ENCODE measurements at regions not wholly inside any gene's neighbourhood (a gene's known extent, or its start where the extent isn't known, plus 50 kb on each side); places are given as distances from the start of the nearest gene placed in this dataset.
A peak's percentile ranks its signal among the peaks of the same experiment; 100 is the strongest.

DNA sequence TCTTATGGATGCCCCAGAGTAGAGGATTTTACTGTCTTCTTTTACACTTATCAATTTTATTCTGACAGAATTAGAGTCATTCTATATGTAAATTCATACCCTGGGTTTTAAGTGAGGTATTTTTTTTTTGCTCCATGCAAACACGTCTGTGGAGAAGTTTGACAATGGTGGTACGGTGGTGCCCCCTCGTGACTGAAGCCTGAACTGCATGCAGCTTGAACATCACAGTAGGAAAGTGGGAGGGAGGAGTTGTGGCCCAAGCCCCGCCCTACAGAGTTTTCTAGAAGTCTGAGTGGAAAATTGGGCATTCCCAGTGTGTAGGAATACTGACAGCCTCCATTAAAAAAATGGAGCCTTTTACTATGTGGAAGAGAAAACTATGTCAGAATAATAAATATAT, 73.3 kb upstream of the RAB40AL start:
- Mint-ChIP-seq H3K27ac (no peak overlapping the region), H3K27me3 (ENCODE audit: low read depth) (no peaks in the 10 kb centered on the region), H3K4me1 (peaks cover 4% of the 10 kb centered on the region), H3K4me3 (no peak overlapping the region), H3K36me3 (peaks cover 13% of the 10 kb centered on the region), H3K9me3 (no peaks in the 10 kb centered on the region)
- CTCF ChIA-PET = interaction anchor here (0.8 to 2.2 kb wide), 4 partner anchors 25 to 147 kb away, joined by 3 to 13 read pairs (median 3); no protein-coding TSS in a partner anchor
- ATAC-seq = peak; percentile 68
- POLR2A ChIA-PET = no interaction called here
- peak; percentile 82 for DNase-seq (ENCODE audit: low spot score)
- TF ChIP-seq, protein P1, sequence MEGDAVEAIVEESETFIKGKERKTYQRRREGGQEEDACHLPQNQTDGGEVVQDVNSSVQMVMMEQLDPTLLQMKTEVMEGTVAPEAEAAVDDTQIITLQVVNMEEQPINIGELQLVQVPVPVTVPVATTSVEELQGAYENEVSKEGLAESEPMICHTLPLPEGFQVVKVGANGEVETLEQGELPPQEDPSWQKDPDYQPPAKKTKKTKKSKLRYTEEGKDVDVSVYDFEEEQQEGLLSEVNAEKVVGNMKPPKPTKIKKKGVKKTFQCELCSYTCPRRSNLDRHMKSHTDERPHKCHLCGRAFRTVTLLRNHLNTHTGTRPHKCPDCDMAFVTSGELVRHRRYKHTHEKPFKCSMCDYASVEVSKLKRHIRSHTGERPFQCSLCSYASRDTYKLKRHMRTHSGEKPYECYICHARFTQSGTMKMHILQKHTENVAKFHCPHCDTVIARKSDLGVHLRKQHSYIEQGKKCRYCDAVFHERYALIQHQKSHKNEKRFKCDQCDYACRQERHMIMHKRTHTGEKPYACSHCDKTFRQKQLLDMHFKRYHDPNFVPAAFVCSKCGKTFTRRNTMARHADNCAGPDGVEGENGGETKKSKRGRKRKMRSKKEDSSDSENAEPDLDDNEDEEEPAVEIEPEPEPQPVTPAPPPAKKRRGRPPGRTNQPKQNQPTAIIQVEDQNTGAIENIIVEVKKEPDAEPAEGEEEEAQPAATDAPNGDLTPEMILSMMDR (IDR thresholded peaks at IDR 0.05) = peak; percentile 67
- TF ChIP-seq TEAD4 (CRISPR knock-in tag; IDR thresholded peaks at IDR 0.05) = no peak
- no peak for TF ChIP-seq SP1 (CRISPR knock-in tag; conservative IDR thresholded peaks at IDR 0.05)

DNA sequence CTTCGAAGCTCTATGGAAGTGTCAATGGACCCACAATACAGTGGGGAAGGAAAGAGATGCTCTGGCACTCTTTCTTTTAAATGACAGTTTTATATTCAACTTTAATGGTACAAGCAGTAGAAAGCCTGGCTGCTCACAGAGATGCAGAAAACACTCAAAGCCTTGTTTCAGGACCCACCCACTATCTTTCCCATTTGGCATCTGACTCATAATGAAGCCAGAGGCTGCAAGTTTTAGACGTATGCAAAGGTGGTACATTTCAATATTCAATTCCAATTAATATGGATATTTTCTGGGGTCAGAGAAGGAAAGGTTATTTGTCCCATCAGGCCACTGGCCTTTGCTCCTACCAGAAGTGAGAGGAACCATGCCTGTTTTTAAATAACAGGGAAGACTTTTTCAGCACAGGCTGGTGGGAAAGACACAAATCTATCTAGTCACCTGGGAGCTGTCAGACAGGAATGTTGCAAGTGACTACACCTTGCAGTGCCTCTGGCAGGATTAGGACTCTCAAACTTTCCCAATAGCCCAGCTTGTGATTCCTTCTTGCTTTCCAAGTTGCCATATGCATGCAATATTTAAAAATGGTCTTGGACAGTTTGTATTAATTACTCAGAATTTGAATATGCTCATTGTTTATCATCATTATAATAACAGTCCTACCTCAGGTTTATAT, 70.0 kb upstream of the RAB40AL start:
- ChIA-PET CTCF (no interaction called here), POLR2A (no interaction called here)

More for the DNA sequence above, 70.0 kb upstream of the RAB40AL start:
- DNase-seq (ENCODE audit: low spot score) = no peak
- TF ChIP-seq, protein P2, sequence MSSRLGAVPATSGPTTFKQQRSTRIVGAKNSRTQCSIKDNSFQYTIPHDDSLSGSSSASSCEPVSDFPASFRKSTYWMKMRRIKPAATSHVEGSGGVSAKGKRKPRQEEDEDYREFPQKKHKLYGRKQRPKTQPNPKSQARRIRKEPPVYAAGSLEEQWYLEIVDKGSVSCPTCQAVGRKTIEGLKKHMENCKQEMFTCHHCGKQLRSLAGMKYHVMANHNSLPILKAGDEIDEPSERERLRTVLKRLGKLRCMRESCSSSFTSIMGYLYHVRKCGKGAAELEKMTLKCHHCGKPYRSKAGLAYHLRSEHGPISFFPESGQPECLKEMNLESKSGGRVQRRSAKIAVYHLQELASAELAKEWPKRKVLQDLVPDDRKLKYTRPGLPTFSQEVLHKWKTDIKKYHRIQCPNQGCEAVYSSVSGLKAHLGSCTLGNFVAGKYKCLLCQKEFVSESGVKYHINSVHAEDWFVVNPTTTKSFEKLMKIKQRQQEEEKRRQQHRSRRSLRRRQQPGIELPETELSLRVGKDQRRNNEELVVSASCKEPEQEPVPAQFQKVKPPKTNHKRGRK (CRISPR knock-in tag; IDR thresholded peaks at IDR 0.05; ENCODE audit: borderline replicate concordance) = no peak
- TF ChIP-seq ZBTB21 (CRISPR knock-in tag; IDR thresholded peaks at IDR 0.05; ENCODE audit: borderline replicate concordance) (no peak), HMGA2 (CRISPR knock-in tag; IDR thresholded peaks at IDR 0.05) (no peak), EMX1 (CRISPR knock-in tag; IDR thresholded peaks at IDR 0.05) (no peak), ATF1 (CRISPR knock-in tag; IDR thresholded peaks at IDR 0.05) (no peak), GTF2I (CRISPR knock-in tag; conservative IDR thresholded peaks at IDR 0.05) (no peak), NR3C1 (CRISPR knock-in tag; conservative IDR thresholded peaks at IDR 0.05; ENCODE audit: low read depth) (no peak), SMAD4 (CRISPR knock-in tag; IDR thresholded peaks at IDR 0.05) (no peak), MYBL2 (CRISPR knock-in tag; IDR thresholded peaks at IDR 0.05) (no peak), PRRX2 (CRISPR knock-in tag; IDR thresholded peaks at IDR 0.05) (no peak)
- TF ChIP-seq, protein P3, sequence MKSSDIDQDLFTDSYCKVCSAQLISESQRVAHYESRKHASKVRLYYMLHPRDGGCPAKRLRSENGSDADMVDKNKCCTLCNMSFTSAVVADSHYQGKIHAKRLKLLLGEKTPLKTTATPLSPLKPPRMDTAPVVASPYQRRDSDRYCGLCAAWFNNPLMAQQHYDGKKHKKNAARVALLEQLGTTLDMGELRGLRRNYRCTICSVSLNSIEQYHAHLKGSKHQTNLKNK (CRISPR knock-in tag; IDR thresholded peaks at IDR 0.05) = no peak
- TF ChIP-seq, protein P4, sequence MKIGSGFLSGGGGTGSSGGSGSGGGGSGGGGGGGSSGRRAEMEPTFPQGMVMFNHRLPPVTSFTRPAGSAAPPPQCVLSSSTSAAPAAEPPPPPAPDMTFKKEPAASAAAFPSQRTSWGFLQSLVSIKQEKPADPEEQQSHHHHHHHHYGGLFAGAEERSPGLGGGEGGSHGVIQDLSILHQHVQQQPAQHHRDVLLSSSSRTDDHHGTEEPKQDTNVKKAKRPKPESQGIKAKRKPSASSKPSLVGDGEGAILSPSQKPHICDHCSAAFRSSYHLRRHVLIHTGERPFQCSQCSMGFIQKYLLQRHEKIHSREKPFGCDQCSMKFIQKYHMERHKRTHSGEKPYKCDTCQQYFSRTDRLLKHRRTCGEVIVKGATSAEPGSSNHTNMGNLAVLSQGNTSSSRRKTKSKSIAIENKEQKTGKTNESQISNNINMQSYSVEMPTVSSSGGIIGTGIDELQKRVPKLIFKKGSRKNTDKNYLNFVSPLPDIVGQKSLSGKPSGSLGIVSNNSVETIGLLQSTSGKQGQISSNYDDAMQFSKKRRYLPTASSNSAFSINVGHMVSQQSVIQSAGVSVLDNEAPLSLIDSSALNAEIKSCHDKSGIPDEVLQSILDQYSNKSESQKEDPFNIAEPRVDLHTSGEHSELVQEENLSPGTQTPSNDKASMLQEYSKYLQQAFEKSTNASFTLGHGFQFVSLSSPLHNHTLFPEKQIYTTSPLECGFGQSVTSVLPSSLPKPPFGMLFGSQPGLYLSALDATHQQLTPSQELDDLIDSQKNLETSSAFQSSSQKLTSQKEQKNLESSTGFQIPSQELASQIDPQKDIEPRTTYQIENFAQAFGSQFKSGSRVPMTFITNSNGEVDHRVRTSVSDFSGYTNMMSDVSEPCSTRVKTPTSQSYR (CRISPR knock-in tag; IDR thresholded peaks at IDR 0.05) = no peak
- TF ChIP-seq, protein P5, sequence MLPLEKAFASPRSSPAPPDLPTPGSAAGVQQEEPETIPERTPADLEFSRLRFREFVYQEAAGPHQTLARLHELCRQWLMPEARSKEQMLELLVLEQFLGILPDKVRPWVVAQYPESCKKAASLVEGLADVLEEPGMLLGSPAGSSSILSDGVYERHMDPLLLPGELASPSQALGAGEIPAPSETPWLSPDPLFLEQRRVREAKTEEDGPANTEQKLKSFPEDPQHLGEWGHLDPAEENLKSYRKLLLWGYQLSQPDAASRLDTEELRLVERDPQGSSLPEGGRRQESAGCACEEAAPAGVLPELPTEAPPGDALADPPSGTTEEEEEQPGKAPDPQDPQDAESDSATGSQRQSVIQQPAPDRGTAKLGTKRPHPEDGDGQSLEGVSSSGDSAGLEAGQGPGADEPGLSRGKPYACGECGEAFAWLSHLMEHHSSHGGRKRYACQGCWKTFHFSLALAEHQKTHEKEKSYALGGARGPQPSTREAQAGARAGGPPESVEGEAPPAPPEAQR (CRISPR knock-in tag; IDR thresholded peaks at IDR 0.05) = no peak
- TF ChIP-seq, protein P6, sequence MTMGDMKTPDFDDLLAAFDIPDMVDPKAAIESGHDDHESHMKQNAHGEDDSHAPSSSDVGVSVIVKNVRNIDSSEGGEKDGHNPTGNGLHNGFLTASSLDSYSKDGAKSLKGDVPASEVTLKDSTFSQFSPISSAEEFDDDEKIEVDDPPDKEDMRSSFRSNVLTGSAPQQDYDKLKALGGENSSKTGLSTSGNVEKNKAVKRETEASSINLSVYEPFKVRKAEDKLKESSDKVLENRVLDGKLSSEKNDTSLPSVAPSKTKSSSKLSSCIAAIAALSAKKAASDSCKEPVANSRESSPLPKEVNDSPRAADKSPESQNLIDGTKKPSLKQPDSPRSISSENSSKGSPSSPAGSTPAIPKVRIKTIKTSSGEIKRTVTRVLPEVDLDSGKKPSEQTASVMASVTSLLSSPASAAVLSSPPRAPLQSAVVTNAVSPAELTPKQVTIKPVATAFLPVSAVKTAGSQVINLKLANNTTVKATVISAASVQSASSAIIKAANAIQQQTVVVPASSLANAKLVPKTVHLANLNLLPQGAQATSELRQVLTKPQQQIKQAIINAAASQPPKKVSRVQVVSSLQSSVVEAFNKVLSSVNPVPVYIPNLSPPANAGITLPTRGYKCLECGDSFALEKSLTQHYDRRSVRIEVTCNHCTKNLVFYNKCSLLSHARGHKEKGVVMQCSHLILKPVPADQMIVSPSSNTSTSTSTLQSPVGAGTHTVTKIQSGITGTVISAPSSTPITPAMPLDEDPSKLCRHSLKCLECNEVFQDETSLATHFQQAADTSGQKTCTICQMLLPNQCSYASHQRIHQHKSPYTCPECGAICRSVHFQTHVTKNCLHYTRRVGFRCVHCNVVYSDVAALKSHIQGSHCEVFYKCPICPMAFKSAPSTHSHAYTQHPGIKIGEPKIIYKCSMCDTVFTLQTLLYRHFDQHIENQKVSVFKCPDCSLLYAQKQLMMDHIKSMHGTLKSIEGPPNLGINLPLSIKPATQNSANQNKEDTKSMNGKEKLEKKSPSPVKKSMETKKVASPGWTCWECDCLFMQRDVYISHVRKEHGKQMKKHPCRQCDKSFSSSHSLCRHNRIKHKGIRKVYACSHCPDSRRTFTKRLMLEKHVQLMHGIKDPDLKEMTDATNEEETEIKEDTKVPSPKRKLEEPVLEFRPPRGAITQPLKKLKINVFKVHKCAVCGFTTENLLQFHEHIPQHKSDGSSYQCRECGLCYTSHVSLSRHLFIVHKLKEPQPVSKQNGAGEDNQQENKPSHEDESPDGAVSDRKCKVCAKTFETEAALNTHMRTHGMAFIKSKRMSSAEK (CRISPR knock-in tag; IDR thresholded peaks at IDR 0.05; ENCODE audit: borderline replicate concordance) = no peak
- Mint-ChIP-seq H3K36me3 (peaks cover 9% of the 10 kb centered on the region), H3K27me3 (ENCODE audit: low read depth) (no peaks in the 10 kb centered on the region), H3K4me1 (no peaks in the 10 kb centered on the region), H3K9me3 (no peaks in the 10 kb centered on the region), H3K27ac (no peak overlapping the region), H3K4me3 (no peak overlapping the region)
- no peak for ATAC-seq
